Sigmoid colon (tissue), 4 donors: ENCODE measurements at regions not wholly inside any gene's neighbourhood (a gene's known extent, or its start where the extent isn't known, plus 50 kb on each side); places are given as distances from the start of the nearest gene placed in this dataset.

Experiments
- POLR2AphosphoS5 ChIP-seq, 4 donors: sonication (generic); formaldehyde crosslinking; IDR thresholded peaks; one replicate each; pipeline ENCODE4 v1.6.1; 2017; ENCODE audit warnings: antibody characterized with exemption in 4 of 4
- TF ChIP-seq, protein P1 (sequence below), 4 experiments: fragments of 450-650 bp in 3 of 4; fragments of 200-600 bp in 1 of 4; IDR thresholded peaks; one replicate each; pipeline ENCODE4 v1.5.1; 2016 to 2019; ENCODE audit warnings: antibody characterized with exemption in 4 of 4, mild to moderate bottlenecking in 3 of 4, moderate library complexity in 2 of 4

DNA sequence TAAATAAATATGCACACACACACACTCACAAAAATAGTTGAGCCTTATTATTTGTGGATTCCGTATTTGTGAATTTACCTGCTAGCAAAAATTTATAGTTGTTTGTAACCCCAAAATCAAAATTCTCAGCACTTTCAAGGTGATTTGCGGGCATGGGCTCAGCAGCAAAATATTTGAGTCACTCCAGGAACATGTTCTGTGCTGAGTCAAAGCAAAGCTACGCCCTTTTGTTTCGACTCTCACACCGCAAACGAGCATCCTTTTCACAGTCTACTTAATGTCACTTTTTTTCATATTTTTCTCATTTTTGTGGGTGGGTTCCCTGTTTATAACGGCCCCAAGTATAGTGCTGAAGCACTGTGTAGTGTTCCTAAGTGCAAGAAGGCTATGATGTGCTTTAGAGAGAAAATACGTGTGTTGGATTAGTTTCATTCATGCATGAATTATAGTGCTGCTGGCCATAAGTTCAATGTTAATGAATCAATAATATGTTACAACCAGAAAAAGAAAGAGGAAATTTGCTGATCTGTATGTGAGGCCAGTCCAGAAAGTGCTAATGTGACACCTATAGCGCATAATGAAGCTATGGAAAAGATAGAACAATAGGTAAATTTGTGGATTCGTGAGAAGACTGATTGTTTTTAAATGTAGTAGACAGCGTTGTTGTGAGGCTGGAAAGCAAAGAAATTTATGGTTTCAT lies 723.2 kb upstream of the AGA start:
- TF ChIP-seq, protein P1, sequence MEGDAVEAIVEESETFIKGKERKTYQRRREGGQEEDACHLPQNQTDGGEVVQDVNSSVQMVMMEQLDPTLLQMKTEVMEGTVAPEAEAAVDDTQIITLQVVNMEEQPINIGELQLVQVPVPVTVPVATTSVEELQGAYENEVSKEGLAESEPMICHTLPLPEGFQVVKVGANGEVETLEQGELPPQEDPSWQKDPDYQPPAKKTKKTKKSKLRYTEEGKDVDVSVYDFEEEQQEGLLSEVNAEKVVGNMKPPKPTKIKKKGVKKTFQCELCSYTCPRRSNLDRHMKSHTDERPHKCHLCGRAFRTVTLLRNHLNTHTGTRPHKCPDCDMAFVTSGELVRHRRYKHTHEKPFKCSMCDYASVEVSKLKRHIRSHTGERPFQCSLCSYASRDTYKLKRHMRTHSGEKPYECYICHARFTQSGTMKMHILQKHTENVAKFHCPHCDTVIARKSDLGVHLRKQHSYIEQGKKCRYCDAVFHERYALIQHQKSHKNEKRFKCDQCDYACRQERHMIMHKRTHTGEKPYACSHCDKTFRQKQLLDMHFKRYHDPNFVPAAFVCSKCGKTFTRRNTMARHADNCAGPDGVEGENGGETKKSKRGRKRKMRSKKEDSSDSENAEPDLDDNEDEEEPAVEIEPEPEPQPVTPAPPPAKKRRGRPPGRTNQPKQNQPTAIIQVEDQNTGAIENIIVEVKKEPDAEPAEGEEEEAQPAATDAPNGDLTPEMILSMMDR (IDR thresholded peaks at IDR 0.05) = no peak
- TF ChIP-seq POLR2AphosphoS5 (IDR thresholded peaks at IDR 0.05) = no peak
